Muscle of back (tissue), 3 donors: ENCODE measurements at regions not wholly inside any gene's neighbourhood (a gene's known extent, or its start where the extent isn't known, plus 50 kb on each side); places are given as distances from the start of the nearest gene placed in this dataset.
A peak's percentile ranks its signal among the peaks of the same experiment; 100 is the strongest.

Experiments used
- DNase-seq, 3 donors: peaks; one replicate each; pipeline versions ENCODE4 v3.0.0 to v3.0.0-alpha.2; 2013

- peak in 1 of 3 donors; percentile 4 for DNase-seq
Measured at GRCh38 chr13:99123101-99124045, 77.3 kb upstream of the UBAC2 start.

DNA sequence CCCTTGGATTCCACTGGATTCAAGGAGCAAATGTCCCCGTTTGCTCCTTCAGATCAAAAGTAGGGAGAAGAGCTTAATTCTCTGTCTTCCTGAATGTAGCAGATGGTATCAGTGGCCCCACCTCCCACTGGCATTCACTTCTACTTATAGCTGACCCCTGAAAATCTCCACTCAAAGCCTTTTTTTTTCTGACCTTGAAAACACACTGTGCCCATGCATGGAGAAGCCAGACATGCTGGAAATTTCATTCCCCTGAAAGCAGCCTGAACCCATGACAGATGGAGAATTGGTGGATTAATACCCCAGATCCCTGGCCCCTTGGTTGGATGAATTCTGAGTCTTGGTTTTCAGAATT, 76.6 kb upstream of the UBAC2 start:
- no peak for DNase-seq

- DNase-seq: peak; percentile 69 to 78 (median 77)
Measured at GRCh38 chr13:99124794-99125316, 75.8 kb upstream of the UBAC2 start.

DNA sequence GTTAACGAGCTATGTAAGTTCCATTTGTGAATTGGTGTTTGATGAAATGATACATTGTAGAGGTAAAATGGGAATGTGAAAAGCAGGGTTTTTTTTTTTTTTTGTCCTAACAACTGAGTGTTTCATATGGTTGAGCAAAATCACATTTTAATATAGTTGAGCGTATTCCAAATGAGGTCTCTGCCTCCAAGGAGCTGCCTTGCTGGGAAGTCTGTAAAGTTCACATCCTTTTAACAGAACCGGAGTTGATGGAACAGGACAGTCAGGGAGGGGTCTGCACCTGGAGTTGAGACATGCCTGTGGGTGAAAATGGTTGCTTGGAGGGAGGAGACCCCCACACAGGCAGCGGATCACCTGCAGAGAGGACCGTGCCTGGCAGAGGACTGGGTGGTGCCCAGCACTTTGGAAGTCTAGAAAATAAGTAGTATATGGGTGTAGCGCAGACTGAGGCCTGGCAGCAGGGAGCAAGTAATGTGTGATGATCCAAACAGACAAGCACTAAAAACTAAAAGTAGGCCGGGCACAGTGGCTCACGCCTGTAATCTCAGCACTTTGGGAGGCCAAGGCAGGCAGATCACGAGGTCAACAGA, 75.2 kb upstream of the UBAC2 start:
- DNase-seq: peak in 2 of 3 donors; percentile 51 to 56

- DNase-seq: no peak
Measured at GRCh38 chr13:99126821-99127220, 73.8 kb upstream of the UBAC2 start.

- no peak for DNase-seq
Measured at GRCh38 chr13:99129050-99129449, 71.6 kb upstream of the UBAC2 start.

DNA sequence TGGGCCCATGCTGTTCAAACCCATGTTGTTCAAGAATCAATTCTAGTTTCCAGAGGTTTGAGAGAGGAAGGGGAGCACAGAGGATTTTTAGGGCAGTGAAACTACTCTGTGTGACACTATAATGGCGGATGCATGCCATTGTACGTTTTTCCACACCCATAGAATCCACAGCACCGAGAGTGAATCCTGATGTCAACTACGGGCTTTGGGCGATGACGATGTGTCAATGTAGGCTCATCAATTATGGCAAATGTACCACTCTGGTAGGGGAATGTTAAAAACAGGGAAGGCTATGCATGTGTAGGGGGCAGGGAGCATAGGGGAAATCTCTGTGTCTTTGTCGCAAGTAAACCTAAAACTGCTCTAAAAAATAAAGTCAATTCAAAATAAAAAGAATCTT, 70.7 kb upstream of the UBAC2 start:
- DNase-seq: no peak

- no peak for DNase-seq
Measured at GRCh38 chr13:99131410-99131809, 69.2 kb upstream of the UBAC2 start.

DNA sequence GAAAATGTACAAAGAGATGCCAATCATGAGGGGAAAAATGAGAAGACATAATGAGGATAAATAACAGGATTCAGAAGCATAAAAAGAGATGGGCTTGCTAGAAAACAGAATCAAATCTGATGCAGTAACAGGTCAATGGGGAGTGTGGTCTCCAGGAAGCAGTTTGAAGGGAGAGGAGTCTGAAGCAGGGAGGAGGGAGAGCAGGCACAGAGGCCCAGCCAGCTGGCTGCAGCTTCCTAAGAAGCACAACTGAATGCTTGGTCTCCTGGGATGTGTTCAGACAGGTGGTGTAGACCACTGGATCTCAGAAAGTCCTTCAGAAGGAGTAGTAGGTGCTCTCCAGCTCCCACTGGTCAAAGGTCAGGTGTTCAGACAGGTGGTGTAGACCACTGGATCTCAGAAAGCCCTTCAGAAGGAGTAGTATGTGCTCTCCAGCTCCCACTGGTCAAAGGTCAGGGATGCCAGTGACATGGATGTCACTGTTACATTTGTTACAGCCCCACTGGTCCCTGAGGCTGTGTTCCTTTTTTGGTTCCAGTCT, 68.3 kb upstream of the UBAC2 start:
- DNase-seq: no peak

GRCh38 chr13:99133230-99133629, 67.4 kb upstream of the UBAC2 start:
- DNase-seq: no peak

DNA sequence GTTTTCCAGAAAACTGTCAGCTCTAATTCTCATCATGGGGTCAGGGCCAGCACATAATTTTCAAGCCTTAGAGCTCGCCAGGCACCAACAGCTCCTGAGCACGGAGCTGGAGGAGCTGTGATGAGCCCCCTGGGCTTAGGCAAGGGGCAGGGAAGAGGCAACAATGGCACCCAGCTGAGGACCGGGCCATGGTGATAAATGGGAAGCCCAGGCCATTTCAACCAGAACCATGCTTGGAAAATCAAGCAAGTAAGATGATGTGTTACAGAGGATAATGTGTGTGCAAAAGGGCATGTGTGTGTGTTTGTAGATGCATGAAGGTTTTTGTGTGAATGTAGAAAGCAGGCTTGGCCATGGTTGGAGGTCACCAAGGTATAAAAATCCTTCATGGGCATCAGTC, 66.8 kb upstream of the UBAC2 start:
- DNase-seq: no peak

GRCh38 chr13:99135591-99135990, 65.1 kb upstream of the UBAC2 start:
- DNase-seq: no peak

GRCh38 chr13:99136427-99136954, 64.2 kb upstream of the UBAC2 start:
- no peak for DNase-seq

- no peak for DNase-seq
Measured at GRCh38 chr13:99140831-99141230, 59.8 kb upstream of the UBAC2 start.

- no peak for DNase-seq
Measured at GRCh38 chr13:99143904-99144303, 56.8 kb upstream of the UBAC2 start.

GRCh38 chr13:99144306-99144705, 56.3 kb upstream of the UBAC2 start:
- DNase-seq: no peak

DNA sequence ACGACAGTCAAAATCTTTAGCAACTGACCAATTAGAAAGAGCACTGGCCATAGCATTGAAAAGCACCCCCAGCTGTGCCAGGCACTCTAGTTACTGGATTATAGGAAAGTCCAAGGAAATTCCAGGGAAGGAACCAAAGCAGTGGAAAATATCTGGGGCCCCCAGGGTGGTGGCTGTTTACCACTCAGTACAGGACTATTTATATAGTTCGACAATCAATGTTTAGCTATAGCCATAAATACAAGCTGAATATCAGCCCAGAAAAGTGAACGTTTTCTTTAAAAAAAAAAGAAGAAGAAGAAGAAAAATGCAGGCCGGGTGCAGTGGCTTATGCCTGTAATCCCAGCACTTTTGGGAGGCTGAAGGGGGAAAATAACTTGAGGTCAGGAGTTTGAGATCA, 55.2 kb upstream of the UBAC2 start:
- no peak for DNase-seq

- peak in 1 of 3 donors; percentile 49 for DNase-seq
Measured at GRCh38 chr13:99150575-99151361, 49.9 kb upstream of the UBAC2 start.
